ENCODE measurements at regions not wholly inside any gene's neighbourhood (a gene's known extent, or its start where the extent isn't known, plus 50 kb on each side); places are given as distances from the start of the nearest gene placed in this dataset.

DNA sequence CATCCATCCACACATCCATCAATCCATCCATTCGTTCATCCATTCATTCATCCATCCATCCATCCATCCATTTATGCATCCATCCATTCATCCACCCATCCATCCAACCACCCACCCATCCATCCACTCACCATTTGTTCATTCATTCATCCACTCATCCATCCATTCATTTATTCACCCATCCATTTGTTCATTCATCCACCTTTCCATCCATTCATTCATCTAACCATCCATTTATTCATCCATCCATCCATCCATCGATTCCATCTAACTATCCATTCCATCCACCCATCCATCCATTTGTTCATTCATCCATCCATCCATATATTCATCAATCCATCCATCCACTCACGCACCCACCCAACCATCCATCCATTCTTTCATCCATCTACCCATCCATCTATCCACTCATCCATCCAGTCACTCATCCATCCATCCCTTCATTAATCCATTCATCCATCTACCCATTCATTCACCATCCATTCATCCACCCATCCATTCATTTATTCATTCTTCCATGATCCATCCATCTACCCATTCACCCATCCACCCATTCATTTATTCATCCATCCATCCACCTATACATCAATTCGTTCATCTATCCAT lies 225.0 kb downstream of the TUBA3C start:
- H3K27ac ChIP-seq = no peak overlapping the region
- TF ChIP-seq ZFX (IDR thresholded peaks at IDR 0.05) = no peak
- TF ChIP-seq, protein P1, sequence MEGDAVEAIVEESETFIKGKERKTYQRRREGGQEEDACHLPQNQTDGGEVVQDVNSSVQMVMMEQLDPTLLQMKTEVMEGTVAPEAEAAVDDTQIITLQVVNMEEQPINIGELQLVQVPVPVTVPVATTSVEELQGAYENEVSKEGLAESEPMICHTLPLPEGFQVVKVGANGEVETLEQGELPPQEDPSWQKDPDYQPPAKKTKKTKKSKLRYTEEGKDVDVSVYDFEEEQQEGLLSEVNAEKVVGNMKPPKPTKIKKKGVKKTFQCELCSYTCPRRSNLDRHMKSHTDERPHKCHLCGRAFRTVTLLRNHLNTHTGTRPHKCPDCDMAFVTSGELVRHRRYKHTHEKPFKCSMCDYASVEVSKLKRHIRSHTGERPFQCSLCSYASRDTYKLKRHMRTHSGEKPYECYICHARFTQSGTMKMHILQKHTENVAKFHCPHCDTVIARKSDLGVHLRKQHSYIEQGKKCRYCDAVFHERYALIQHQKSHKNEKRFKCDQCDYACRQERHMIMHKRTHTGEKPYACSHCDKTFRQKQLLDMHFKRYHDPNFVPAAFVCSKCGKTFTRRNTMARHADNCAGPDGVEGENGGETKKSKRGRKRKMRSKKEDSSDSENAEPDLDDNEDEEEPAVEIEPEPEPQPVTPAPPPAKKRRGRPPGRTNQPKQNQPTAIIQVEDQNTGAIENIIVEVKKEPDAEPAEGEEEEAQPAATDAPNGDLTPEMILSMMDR (conservative IDR thresholded peaks at IDR 0.05) = no peak

DNA sequence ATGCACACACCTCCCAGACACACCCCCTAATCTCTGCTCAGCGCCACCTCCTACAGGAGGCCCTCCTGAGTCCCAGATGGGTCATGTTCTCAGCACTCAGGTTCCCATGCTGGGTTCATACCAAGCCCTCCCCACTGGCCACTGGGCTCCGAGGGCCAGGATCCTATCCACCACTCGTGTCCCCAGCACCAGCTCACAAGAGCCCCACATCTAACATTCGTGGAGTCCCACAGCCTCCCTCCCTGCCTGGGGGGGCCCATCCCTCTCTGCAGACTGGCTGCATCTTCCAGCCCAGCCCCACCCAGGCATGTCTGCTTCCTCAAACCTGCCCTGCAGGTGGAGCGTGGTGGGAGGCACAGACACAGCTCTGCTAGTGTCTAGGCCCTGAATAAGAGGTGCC lies 227.4 kb downstream of the TUBA3C start:
- TF ChIP-seq ZFX (IDR thresholded peaks at IDR 0.05) = no peak
- TF ChIP-seq, protein P1 (conservative IDR thresholded peaks at IDR 0.05) = no peak

DNA sequence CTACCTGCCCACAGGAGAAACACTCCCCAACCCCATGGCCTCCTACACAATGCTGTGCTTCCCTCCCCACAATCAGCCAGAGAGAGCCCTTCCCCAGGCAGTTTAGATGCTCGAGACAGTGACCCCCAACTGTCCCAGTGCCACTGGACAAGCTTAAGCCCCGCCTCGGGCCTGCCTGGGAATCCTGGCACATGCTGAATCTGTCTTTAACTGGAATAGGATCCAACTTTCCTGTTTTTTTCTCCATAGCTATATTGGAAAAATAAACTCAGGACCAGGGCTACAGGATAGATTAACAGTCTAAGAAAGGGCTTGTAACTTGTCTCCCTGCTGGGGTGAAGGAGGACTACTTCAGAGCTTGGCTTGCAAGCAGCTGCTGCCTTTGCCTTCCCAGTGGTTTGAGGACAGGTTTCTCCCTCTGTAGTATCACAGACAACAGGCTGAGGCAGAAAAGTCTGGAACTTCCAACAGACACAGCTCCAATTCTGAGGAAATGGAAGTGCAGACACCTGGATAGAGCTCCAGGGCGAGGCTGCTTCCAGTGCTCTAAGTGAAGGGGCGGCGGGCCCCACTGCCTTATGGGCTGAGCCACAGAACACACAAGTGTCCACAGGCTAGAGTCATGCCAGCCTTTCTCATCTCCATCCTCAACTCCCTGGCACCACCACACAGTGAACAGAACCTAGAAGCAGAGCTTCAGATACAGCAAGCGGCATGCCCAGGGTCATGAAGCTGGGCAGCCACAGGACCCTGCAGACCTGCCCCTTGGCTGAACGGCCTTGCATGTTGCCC lies 228.3 kb downstream of the TUBA3C start:
- TF ChIP-seq ZFX (IDR thresholded peaks at IDR 0.05) = no peak
- TF ChIP-seq, protein P1 (conservative IDR thresholded peaks at IDR 0.05) = no peak
- H3K27ac ChIP-seq = no peak overlapping the region

More for the DNA sequence above, 227.4 kb downstream of the TUBA3C start:
- H3K27ac ChIP-seq = no peak overlapping the region

DNA sequence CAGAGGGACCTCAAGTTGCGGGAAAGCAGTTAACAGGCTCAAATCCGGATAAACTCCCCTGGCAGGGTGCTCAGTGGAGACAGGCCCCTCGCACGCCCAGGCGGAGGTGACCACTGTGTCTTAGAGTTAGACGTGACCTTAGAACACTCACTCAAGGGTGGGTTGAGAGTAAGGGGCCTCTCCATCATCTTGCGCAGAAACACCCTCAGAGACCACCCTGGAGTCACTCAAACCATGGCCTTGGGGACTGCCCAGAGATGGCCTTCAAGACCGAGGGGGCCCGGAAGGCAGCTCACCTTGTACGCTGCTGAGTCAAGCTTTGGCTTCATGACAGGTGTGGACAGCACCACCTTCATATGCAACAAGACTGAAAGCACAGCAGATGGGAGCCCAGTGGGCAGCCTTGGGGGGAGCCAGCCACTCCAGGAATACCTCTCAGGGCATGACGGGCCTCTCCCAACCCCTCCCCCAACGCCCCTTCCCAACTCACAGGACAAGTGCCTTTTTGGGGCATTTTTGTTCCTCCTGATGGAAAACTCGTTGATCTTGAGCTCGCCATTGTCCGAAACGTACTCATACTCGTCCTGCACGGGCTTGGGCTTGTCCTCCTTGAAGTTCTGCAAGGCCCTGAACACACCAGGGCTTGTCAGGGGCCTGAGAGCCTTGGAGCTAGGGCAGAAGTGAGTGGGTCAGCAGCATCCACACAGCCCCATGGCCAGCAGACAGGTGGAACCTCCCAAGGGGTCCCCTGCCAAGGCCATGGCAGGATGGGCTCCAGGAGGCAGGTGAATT lies 229.2 kb downstream of the TUBA3C start:
- no peak overlapping the region for H3K27ac ChIP-seq
- TF ChIP-seq ZFX (IDR thresholded peaks at IDR 0.05) = no peak
- TF ChIP-seq, protein P1 (conservative IDR thresholded peaks at IDR 0.05) = no peak

DNA sequence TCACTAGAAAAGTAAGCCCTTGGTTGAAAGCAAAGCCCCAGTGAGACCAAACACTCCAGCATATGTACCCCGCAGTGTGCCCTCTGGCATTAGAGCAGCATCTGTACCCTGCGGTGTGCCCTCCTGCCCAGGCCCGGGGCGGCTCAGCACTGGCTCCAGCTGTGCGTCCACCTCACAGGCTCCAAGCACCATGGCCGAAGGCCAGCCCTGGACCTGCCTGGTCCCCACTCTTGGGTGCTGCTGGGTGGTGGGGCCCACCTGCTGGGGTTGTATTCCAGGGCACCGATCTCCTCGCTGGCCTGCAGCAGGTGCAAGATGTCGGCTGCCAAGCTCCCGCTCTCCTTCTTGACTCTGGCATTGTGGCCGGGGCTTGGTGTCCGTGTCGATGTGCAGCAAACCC lies 230.2 kb downstream of the TUBA3C start:
- H3K27ac ChIP-seq = no peak overlapping the region
- TF ChIP-seq, protein P1 (conservative IDR thresholded peaks at IDR 0.05) = no peak
- no peak for TF ChIP-seq ZFX (IDR thresholded peaks at IDR 0.05)

DNA sequence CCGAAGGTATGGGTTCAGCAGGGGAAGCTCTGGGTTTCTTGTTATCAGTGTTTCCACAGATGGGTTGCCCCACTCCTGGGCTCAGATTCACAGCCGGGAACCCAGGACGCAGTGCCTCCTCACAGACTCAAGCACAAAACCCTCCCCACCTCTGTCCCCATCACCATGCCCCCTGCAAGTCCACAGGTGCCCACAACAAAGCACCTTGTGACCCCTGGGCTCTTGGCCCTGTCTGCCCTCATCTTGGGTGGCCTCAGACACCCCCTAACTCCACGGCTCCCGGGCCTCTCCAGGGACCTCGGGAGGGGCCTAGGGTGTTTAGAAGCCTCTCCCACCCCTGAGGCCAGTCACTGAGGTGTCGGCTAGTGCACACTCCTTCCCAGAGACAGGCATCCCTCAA lies 231.7 kb downstream of the TUBA3C start:
- TF ChIP-seq, protein P1 (conservative IDR thresholded peaks at IDR 0.05) = no peak
- H3K27ac ChIP-seq = no peak overlapping the region

DNA sequence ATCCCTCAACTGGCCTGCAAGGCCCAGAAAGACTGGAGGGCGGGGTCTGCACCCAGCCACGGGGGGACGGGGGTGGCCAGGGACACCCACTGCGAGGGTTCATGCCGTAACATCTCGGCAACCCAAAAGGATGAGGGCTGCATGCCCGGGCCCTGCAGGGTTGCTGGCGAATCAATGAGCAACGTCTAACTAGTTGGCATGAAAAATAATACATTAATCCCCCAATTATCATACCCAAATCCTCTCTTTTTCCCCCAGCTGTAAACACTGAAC lies 232.2 kb downstream of the TUBA3C start:
- TF ChIP-seq, protein P1 (conservative IDR thresholded peaks at IDR 0.05) = no peak
- no peak for TF ChIP-seq ZFX (IDR thresholded peaks at IDR 0.05)
- H3K27ac ChIP-seq = no peak overlapping the region
